GM12864 (cell line): ENCODE measurements at regions not wholly inside any gene's neighbourhood (a gene's known extent, or its start where the extent isn't known, plus 50 kb on each side); places are given as distances from the start of the nearest gene placed in this dataset.

Experiments used
- DNase-seq: peaks from one replicate; pipeline ENCODE4 v3.0.0-alpha.2; 2011; ENCODE audit warnings: low read depth
- H3K4me3 ChIP-seq: 2 replicates; pipeline ENCODE4 v1.5.1; 2011; ENCODE audit warnings: mild to moderate bottlenecking, low read depth, low read length, control low read depth
- TF ChIP-seq, protein P1 (sequence below): IDR thresholded peaks from 2 replicates; pipeline ENCODE4 v1.5.1; 2011; ENCODE audit warnings: low read depth, mild to moderate bottlenecking, moderate library complexity, low read length, control low read depth, inconsistent platforms; ENCODE audit errors: missing control alignments

DNA sequence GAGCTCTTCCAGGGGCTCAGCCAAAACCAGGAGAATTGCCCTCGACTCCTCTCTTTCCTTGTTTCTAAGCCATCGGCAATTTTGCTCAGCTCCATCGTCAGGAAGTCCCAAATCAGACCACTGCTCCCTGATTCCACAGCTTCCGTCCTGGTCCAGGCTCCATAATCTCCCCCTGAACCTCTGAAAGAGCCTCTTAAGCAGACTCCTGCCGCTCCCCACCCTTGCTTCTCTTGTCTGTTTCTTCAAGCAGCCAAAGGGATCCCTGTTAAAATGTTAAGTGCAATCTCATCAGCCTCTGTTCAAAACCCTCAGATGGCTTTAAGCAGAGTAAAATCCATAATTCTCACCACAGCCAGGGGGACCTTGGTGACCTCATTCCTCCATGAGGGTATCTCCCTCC, 244.7 kb upstream of the SPTLC3 start:
- no peak for DNase-seq
- TF ChIP-seq, protein P1, sequence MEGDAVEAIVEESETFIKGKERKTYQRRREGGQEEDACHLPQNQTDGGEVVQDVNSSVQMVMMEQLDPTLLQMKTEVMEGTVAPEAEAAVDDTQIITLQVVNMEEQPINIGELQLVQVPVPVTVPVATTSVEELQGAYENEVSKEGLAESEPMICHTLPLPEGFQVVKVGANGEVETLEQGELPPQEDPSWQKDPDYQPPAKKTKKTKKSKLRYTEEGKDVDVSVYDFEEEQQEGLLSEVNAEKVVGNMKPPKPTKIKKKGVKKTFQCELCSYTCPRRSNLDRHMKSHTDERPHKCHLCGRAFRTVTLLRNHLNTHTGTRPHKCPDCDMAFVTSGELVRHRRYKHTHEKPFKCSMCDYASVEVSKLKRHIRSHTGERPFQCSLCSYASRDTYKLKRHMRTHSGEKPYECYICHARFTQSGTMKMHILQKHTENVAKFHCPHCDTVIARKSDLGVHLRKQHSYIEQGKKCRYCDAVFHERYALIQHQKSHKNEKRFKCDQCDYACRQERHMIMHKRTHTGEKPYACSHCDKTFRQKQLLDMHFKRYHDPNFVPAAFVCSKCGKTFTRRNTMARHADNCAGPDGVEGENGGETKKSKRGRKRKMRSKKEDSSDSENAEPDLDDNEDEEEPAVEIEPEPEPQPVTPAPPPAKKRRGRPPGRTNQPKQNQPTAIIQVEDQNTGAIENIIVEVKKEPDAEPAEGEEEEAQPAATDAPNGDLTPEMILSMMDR: no peak
- no peak overlapping the region for H3K4me3 ChIP-seq

DNA sequence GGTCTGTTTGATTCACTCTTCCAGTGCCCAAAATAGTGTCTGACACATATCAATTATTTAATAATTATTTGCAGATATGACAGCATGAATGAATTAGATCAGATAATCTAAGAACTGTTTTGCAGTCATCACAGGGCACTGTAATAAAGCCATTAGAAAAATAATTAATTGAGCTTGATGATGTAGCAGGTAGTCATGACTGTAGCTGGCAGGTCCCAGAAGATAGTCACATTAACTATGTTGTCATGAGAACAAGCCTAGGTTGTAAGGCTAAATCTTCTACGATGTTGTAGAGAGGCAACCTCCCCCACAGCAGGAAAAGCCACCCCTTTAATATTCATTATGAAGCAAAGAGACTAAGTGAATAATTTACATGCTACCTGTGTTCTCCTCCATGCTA, 243.9 kb upstream of the SPTLC3 start:
- TF ChIP-seq, protein P1: no peak

DNA sequence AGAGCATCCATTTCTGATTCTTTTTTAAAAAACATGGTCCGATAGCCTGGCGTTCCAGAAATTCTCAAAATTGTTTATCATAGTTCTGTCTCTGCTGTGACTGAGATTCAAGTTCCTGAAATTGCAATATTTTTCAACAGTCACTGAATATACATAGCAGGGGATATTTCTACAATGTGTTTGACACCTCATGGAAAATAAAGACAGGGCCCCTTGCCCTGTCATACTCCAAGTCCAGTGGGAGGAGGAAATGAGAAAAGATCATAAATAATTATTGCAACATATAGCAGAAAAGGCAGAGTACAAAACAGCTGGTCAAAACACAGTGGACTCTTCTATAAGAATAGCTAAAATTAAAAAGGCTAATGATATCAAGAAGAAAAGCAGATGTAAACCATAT, 234.8 kb upstream of the SPTLC3 start:
- no peak overlapping the region for H3K4me3 ChIP-seq
- TF ChIP-seq, protein P1: no peak
- no peak for DNase-seq

More for the DNA sequence above, 243.9 kb upstream of the SPTLC3 start:
- no peak overlapping the region for H3K4me3 ChIP-seq
- no peak for DNase-seq

DNA sequence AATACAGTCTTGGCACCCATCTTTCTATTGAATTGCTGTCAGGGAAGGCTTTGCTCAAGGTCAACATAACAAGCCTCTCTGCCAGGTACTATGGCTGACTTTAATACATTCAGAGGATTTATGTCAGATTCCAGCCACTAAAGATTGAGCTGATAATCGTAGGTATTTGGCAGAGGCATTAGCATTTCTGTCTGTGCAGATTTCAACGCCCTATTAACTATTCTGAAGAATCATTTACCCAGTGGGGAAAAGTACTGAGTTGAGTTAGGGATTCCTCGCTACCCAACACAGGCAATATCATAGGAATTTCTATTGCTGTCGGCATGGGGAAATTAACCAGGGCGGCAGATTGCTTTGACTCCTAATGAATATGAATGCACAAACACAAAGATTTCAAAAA, 233.7 kb upstream of the SPTLC3 start:
- H3K4me3 ChIP-seq: no peak overlapping the region
- DNase-seq: no peak
- TF ChIP-seq, protein P1: no peak

DNA sequence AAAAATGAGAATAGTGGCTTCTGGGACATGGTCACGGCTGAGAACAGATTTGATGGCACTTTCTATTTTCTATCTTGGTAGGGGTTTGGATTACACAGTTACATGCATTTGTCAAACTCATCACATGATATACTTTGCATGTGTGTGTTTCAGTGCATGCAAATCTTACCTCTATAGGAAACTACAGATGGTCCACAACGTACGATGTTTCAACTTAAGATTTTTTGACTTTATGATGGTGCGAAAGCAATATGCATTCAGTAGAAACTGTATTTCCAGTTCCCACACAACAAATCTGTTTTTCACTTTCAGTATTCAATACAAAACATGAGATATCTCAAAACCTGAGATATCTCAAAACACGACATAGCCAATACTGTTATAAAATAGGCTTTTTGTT, 231.8 kb upstream of the SPTLC3 start:
- H3K4me3 ChIP-seq: no peak overlapping the region
- no peak for DNase-seq
- TF ChIP-seq, protein P1: no peak

DNA sequence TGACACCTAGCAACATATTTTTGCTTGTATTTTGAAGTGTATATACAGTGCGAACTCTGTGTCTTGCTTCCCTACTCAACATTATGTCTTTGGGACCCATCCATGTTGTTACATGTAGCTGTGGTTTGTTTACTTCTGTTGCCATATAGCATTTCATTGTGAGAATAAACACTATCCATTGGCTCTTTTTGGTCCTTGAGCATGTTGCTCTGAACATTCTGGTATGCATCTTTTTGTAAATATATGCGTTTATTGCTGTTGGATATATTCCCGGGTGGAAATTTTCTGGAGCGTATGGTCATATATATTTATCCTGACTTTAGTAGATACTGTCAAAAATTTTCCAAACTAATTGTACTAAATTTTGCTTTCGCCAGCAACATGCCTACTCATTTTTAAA, 222.5 kb upstream of the SPTLC3 start:
- TF ChIP-seq, protein P1: no peak
- no peak overlapping the region for H3K4me3 ChIP-seq
- DNase-seq: no peak

DNA sequence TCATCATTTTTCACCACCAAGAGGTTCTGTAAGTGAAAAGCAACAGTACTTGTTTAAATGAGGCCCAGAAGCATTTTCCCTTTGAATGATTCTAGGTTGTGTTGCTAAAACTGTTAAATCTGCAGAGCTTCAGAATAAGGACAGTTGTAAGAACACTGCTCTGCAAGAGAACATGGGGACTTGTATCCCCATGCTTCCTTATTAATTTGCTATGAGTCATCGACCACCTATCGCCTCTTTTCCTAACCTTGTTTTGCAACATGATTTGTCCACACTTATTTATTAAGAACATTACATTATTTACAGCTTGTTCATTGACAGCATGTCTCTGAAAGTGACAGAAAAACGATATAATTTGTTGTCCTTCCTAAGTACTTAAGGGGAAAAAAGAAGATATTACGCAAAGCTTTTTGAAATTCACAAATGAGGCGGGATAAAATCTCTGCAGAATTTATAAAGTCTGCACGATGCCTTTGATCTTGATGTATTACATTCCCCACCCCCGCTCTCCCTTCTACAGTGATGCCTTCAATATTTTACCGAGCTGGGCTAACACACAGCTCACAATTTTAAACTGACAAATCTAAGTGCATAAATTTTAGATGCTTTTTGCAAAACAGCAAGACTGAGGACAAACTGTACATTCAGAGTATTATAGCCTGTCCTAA, 220.0 kb upstream of the SPTLC3 start:
- DNase-seq: no peak
- H3K4me3 ChIP-seq: no peak overlapping the region
- TF ChIP-seq, protein P1: no peak
